ENCODE measurements at regions not wholly inside any gene's neighbourhood (a gene's known extent, or its start where the extent isn't known, plus 50 kb on each side); places are given as distances from the start of the nearest gene placed in this dataset.

DNA sequence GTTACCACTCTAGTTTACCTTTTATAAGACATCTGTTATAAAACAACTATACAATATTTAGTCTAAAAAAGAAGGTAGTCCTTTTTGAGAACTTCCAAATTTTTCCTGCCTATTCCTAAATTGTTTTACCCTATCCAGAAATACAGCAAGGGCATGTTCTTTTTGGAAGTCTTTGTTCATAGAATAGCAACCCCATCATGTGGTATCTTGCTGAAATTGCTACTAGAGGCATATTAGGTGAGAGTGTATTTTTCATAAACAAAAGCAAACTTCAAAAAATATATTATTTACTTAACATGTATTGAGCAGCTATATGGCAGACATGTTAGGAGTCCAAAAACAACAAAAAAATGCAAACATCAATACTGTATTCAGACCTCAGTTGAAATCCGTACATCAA is 371.8 kb upstream of the NRSN1 start:
- H3K4me1 ChIP-seq (ENCODE audit: control insufficient read depth, low read length), result no peaks in the 10 kb centered on the region
- no peak overlapping the region for H3K4me3 ChIP-seq (ENCODE audit: low read length)
- H3K27me3 ChIP-seq (ENCODE audit: control insufficient read depth, low read length), result no peaks in the 10 kb centered on the region
- H4K20me1 ChIP-seq (ENCODE audit: control insufficient read depth, insufficient read depth, low read depth, low read length), result no peaks in the 10 kb centered on the region
- no peaks in the 10 kb centered on the region for H3F3A ChIP-seq (ENCODE audit: control insufficient read depth, insufficient read depth)
- H3K79me2 ChIP-seq (ENCODE audit: control insufficient read depth, low read length), result no peaks in the 10 kb centered on the region
- no peaks in the 10 kb centered on the region for H3K36me3 ChIP-seq (ENCODE audit: control insufficient read depth, low read length)
- TF ChIP-seq, protein P1, sequence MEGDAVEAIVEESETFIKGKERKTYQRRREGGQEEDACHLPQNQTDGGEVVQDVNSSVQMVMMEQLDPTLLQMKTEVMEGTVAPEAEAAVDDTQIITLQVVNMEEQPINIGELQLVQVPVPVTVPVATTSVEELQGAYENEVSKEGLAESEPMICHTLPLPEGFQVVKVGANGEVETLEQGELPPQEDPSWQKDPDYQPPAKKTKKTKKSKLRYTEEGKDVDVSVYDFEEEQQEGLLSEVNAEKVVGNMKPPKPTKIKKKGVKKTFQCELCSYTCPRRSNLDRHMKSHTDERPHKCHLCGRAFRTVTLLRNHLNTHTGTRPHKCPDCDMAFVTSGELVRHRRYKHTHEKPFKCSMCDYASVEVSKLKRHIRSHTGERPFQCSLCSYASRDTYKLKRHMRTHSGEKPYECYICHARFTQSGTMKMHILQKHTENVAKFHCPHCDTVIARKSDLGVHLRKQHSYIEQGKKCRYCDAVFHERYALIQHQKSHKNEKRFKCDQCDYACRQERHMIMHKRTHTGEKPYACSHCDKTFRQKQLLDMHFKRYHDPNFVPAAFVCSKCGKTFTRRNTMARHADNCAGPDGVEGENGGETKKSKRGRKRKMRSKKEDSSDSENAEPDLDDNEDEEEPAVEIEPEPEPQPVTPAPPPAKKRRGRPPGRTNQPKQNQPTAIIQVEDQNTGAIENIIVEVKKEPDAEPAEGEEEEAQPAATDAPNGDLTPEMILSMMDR (IDR thresholded peaks at IDR 0.05; ENCODE audit: low read depth, low read length, poor library complexity, severe bottlenecking), result no peak
- TF ChIP-seq EZH2phosphoT487 (IDR thresholded peaks at IDR 0.05; ENCODE audit: borderline replicate concordance, low read length), result no peak
- no peaks in the 10 kb centered on the region for H3K9me2 ChIP-seq (replicated peaks; ENCODE audit: control insufficient read depth, low read length)
- no peak overlapping the region for H3K4me2 ChIP-seq (ENCODE audit: low read length)
- H3K9me3 ChIP-seq (ENCODE audit: control insufficient read depth, insufficient read depth, low read length), result no peaks in the 10 kb centered on the region
- no peak overlapping the region for H3K27ac ChIP-seq (ENCODE audit: low read depth, low read length)

DNA sequence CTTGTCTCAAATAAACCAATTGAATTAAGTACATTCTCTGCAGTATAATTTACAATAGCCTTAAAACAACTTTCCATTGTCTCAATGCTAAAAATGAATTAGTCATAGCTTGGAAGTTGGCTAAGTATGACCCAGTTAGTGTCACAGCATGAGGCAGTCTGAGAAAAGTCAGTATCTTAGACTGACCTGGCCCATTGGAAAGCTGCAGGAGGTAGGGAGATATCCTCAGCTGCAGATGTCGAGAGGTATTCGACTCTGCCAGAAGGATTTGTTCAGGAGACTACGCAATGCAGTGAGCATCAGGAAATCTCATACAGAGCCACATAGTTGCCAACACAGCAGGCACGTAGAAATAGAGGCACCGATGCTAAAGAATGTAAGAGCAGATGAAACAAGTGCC is 350.9 kb upstream of the NRSN1 start:
- Histone ChIP-seq H3K36me3 (ENCODE audit: control insufficient read depth, low read length) (no peaks in the 10 kb centered on the region), H3K4me3 (ENCODE audit: low read length) (no peak overlapping the region), H3K27ac (ENCODE audit: low read depth, low read length) (no peak overlapping the region), H3K9me3 (ENCODE audit: control insufficient read depth, insufficient read depth, low read length) (no peaks in the 10 kb centered on the region), H4K20me1 (ENCODE audit: control insufficient read depth, insufficient read depth, low read depth, low read length) (no peaks in the 10 kb centered on the region), H3F3A (ENCODE audit: control insufficient read depth, insufficient read depth) (no peaks in the 10 kb centered on the region), H3K4me1 (ENCODE audit: control insufficient read depth, low read length) (no peaks in the 10 kb centered on the region), H3K9me2 (replicated peaks; ENCODE audit: control insufficient read depth, low read length) (no peaks in the 10 kb centered on the region), H3K79me2 (ENCODE audit: control insufficient read depth, low read length) (no peaks in the 10 kb centered on the region), H3K4me2 (ENCODE audit: low read length) (no peak overlapping the region), H3K27me3 (ENCODE audit: control insufficient read depth, low read length) (no peaks in the 10 kb centered on the region)
- TF ChIP-seq EZH2phosphoT487 (IDR thresholded peaks at IDR 0.05; ENCODE audit: borderline replicate concordance, low read length), result no peak
- TF ChIP-seq, protein P1 (IDR thresholded peaks at IDR 0.05; ENCODE audit: low read depth, low read length, poor library complexity, severe bottlenecking), result no peak

DNA sequence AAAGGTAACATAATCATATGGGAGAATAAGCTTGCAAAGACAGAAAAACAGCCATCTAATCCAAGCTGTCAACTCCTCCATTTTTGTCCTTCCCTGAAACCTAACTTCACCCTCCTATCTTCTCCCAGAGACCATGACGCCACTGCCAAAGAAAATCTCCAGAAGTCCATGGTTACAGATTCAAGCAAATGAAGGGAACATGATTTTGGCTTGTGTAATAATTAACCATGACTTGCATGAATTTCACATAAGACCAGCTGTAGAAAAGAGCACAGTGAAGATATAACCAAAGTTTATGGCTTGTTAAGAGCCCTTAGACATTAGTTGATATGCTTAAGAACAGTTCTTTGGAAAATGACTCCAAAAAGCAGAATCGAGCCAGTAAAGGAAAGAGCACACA is 342.1 kb upstream of the NRSN1 start:
- no peaks in the 10 kb centered on the region for H3F3A ChIP-seq (ENCODE audit: control insufficient read depth, insufficient read depth)
- no peaks in the 10 kb centered on the region for H3K9me3 ChIP-seq (ENCODE audit: control insufficient read depth, insufficient read depth, low read length)
- H3K36me3 ChIP-seq (ENCODE audit: control insufficient read depth, low read length), result no peaks in the 10 kb centered on the region
- no peak overlapping the region for H3K4me3 ChIP-seq (ENCODE audit: low read length)
- H3K9me2 ChIP-seq (replicated peaks; ENCODE audit: control insufficient read depth, low read length), result no peaks in the 10 kb centered on the region
- H3K27me3 ChIP-seq (ENCODE audit: control insufficient read depth, low read length), result no peaks in the 10 kb centered on the region
- no peaks in the 10 kb centered on the region for H3K4me1 ChIP-seq (ENCODE audit: control insufficient read depth, low read length)
- H3K4me2 ChIP-seq (ENCODE audit: low read length), result no peak overlapping the region
- no peak for TF ChIP-seq EZH2phosphoT487 (IDR thresholded peaks at IDR 0.05; ENCODE audit: borderline replicate concordance, low read length)
- TF ChIP-seq, protein P1 (IDR thresholded peaks at IDR 0.05; ENCODE audit: low read depth, low read length, poor library complexity, severe bottlenecking), result no peak
- no peak overlapping the region for H3K27ac ChIP-seq (ENCODE audit: low read depth, low read length)
- H4K20me1 ChIP-seq (ENCODE audit: control insufficient read depth, insufficient read depth, low read depth, low read length), result no peaks in the 10 kb centered on the region
- no peaks in the 10 kb centered on the region for H3K79me2 ChIP-seq (ENCODE audit: control insufficient read depth, low read length)

Measured in DOHH2 (cell line).